A549 (cell line): ENCODE measurements at regions not wholly inside any gene's neighbourhood (a gene's known extent, or its start where the extent isn't known, plus 50 kb on each side); places are given as distances from the start of the nearest gene placed in this dataset.

Source experiments
- CTCF ChIP-seq: fragments of >200 bp; sonication (Bioruptor Twin); formaldehyde crosslinking; IDR thresholded peaks from 3 replicates; pipeline ENCODE4 v1.5.1; 2016
- RNF2 ChIP-seq: fragments of 200-600 bp; sonication (generic); IDR thresholded peaks from 2 replicates; pipeline ENCODE4 v1.6.1; 2016; ENCODE audit warnings: low read depth, mild to moderate bottlenecking, antibody characterized with exemption, moderate library complexity, borderline replicate concordance

DNA sequence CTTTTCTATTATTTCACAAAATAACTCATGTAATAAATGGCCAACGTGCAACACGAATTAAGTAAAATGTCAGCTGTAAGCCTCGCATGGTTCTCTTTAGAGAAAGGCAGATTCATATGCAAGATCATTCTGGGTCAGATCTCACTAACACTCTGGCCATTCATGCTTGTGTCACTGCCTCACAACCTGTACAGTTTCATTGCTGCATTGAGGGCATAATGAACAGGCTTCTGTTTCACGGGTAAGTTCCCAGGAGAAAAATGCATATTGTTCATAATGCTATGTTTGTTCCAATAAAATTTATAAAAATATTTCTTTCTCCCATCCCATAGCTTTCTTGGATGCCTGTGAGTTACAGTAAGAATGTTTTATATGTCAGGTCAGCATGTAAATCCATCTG, 734.0 kb upstream of the ANKRD30A start:
- no peak for TF ChIP-seq CTCF
- TF ChIP-seq RNF2: no peak
